Activated T-cell treated with anti-CD3 and anti-CD28 coated beads for 4 hours (primary cell): ENCODE measurements at regions not wholly inside any gene's neighbourhood (a gene's known extent, or its start where the extent isn't known, plus 50 kb on each side); places are given as distances from the start of the nearest gene placed in this dataset.

Experiments
- DNase-seq: peaks from one replicate; pipeline ENCODE4 v3.0.0-alpha.2; 2020

GRCh38 chr7:441684-442421, 77.8 kb downstream of the PDGFA start:
- DNase-seq, result no peak

- DNase-seq, result no peak
Observed at GRCh38 chr7:442457-442856, 77.2 kb downstream of the PDGFA start.

GRCh38 chr7:443279-443833, 76.3 kb downstream of the PDGFA start:
- no peak for DNase-seq

DNA sequence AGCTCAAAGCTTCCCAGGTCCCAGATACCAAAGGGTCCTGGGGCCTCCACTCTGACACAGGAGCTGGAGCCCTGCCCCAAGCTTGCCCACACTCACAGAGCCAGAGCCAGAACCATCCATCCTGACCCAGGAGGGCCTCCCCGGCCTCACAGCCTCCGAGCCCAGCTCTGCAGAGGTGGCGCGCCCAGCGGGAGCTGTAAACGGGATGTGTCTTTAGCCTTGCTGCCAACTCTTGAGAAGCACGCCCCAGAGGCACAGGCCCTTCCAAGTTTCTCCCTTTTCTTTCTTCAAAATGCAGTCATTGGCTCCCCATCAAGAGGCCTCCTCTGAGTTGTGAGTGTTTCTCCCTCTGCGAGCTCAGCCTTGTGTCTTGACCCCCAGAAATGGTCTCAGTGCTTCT, 75.0 kb downstream of the PDGFA start:
- no peak for DNase-seq

- DNase-seq, result no peak
Observed at GRCh38 chr7:445020-445419, 74.6 kb downstream of the PDGFA start.

- DNase-seq, result no peak
Observed at GRCh38 chr7:445563-446288, 73.9 kb downstream of the PDGFA start.

- DNase-seq, result no peak
Observed at GRCh38 chr7:446289-446935, 73.2 kb downstream of the PDGFA start.
